GM19239 (cell line): ENCODE measurements at regions not wholly inside any gene's neighbourhood (a gene's known extent, or its start where the extent isn't known, plus 50 kb on each side); places are given as distances from the start of the nearest gene placed in this dataset.
"Not testable (repeated sequence)": the region's sequence is repeated elsewhere in the genome, so short reads cannot be mapped to it uniquely, and the experiment has no call there.

Source experiments
- DNase-seq: peaks from one replicate; pipeline ENCODE4 v3.0.0; 2011; ENCODE audit warnings: low spot score; ENCODE audit not compliant: insufficient read length
- FAIRE-seq: peaks from 2 replicates; lab custom pipeline; 2011; peaks lifted over from hg19 to GRCh38; lab: Jason Lieb, UNC

DNA sequence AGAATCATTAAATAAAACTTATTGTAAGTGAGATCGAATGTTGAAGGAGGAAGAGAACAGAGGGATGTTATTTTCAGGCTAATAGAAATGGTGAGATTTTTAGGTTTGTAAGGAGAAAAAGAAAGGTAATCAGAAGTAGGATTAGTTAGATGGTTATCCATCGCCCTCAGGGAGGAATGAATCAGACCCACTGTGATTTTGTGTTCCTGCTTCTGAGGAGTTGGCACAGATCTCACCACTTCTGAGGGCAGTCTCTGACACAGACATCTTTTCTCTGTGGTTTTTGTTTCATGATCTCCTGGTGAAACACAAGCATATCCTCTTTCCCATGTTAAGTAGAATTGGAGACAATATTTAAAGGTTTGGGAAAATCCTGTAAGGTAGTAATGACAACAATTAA is 1083.2 kb upstream of the AMELY start:
- DNase-seq: not testable (repeated sequence)

DNA sequence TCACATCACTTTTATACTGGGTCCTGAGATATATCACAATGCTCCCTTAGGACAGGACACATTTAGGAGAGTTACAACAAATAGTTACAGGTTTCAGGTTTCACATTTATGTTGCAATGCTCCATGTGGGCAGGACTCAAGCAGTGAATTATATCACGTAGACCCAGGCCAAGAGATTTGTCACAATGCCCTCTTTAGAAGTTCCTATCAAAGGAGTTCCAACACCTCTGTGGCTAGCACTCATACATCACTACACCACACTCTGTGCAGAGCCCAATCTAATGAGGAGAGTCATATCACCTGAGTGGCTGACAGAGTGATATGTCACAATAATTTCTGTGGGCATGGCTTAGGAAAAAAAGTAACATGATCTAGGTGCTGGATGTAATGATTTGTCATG is 1068.2 kb upstream of the AMELY start:
- no peak for FAIRE-seq

More for the DNA sequence above, 1083.2 kb upstream of the AMELY start:
- FAIRE-seq: not testable (repeated sequence)

DNA sequence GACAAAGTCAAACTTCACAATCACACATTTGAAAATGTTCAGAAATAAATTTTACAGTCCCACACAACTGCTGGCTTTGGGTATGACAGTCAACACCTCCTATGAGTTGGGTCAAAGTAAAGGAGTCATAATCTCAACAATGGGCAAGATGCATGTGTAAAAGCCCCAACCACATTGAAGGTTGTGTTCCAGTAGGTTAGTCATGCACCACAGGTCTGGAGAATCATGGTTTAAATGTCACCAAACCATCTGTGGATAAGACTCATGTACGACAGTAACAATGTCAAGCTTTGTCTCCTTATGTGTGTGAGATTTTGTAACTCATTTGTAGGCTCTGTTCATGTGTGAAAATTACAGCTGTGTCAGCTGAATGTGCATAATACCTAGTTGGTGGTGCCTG is 1065.7 kb upstream of the AMELY start:
- FAIRE-seq (no peak), DNase-seq (no peak)

More for the DNA sequence above, 1068.2 kb upstream of the AMELY start:
- no peak for DNase-seq

DNA sequence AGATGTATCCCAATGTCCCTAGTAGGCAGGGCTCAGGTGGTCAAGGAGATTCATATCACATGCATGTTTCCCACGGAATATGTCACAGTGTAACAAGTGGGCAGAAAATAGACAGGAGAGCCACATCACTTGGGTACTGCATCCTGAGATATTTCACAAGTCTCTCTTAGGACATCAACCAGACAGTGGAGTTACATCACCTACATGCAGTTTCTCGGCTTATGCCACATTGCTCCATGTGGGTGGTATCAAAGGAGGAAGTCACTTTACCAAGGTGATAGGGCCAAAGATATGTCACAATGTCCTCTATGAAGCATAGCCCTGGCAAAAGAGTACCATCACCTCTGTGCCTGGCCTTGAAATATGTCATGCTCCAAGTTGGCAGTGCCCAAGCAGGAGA is 1056.7 kb upstream of the AMELY start:
- DNase-seq (no peak), FAIRE-seq (no peak)

DNA sequence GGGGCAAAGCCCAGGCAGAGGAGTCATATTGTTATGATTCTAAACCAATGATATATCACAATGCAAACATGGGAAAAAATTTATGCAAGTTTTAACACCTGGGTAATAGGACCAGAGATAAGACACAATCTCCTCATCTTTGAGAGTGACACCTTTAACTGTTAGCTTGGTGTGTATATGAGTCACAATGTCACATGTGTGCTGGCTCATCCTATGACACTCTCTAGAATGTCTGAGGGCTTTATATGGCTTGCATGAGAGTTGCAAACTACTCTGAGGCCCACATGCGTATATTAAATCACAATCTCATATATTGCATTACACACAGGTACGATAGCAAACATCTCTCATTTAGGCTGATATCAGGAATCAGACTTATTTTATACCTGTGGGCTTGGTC is 1055.4 kb upstream of the AMELY start:
- FAIRE-seq (no peak), DNase-seq (no peak)

DNA sequence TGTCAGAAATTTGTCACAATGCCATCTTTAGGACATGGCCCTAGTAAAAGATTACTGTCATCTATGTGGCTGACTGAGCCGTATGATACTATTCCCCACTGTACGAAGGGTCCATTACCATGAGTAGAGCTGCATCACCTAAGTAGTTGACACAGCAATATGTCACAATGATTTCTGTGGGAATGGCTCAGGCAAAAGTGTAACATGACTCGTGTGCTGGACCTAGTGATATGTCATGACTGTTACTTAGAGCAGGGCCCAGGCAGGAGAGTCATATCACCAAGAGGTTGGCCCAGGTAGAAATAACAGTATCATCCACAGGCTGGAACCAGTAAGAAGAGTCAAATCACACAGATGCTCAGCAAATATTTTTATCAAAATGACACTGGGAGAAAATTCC is 1051.8 kb upstream of the AMELY start:
- no peak for DNase-seq
- no peak for FAIRE-seq

DNA sequence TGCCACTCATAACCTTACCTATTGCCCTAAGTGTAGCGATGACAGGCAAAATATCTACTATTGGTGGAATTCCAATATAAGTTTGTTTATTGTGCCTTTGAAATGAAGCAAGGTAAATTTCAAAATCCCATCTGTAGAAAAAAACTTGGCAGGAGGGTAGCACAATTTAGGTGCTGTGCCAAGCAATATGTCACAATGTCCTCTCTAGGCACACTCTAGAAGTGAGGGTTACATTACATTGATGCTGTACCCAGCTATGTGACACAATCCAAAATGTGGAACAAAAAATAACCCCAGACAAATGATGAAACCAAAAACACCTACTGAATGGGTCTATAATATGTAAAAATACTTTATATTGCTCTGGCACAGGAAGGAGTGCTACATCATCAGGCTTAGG is 1050.8 kb upstream of the AMELY start:
- DNase-seq (no peak), FAIRE-seq (no peak)

DNA sequence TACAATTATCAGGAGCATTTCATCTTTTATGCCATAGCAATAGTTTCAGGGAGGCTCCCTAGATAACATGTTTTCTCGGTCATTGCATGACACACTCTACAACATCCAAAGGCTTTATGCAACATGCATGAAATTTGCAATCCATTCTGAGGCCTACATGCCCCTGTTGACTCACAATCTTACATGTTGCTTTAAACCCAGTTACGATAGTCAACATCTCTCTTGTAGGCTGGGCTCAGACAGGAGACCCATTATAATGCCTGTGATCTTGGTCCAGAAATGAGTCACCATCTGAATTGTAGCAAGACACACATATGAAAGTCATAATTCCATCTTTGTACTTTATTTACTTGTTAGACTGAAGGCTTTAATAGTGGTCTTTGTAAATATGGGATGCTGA is 1050.3 kb upstream of the AMELY start:
- no peak for DNase-seq
- FAIRE-seq: no peak

DNA sequence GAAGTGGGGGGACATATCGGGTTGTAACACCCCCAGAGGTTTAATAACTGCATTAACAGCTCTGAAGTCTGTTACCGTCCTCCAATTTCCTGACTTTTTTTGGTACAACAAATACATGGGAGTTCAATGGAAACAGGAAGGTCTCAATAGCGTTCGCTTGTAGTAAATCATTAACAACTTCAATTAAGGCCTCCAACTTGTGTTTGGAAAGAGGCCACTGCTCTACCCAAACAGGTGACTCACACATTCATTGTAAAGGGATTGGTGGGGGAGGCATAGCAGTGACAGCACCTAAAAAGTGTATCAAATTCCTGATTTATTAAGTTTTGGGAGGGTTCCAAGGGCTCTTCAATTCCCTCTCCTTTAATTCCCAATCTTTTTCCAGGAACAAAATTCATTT is 1046.2 kb upstream of the AMELY start:
- DNase-seq: no peak
- no peak for FAIRE-seq

DNA sequence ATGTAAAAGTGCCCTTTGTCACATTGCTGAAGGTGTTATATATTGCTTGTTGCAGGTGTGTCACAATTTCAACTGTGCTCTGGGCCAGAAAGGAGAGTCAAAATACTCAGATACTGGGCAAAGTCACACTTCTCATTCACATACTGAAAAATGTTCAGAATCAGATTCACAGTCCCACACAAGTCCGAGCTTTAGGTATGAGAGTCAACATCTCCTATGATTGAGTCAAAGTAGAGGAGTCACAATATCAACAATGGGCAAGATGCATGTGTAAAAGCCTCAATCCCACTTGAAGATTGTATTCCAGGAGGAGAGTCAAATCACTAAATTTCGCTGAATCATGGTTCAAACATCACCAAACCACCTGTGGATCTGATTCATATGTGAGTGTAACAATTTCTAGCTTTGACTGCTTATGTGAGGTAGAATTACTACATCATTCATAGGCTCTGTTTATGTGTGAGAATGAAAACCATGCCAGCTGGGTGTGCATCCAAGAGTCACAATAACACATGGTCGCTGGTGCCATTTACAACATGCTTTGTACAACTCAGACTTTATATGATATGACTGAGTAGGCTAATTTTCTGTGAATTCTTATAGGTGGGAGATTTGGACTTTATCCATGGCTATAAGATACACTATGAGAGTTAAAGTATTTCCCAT is 1039.8 kb upstream of the AMELY start:
- no peak for FAIRE-seq
- DNase-seq: no peak

DNA sequence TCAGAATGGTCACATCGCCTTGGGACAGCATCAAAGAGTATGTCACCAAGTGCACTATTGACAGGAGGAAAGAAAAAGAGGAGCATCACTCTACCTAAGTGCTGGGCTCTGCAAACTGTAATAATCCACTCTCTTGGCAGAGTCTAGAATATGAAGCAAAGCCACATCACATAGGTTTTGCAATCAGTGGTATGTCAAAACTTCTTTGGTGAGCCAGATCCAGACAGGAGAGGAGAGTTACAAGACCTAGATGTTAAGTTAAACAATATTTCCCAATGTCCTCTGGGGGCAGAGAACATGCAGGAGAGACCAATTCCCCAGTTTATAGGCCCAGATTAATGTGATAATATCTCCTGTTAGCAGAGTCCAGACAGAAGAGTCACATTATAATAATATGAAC is 1032.6 kb upstream of the AMELY start:
- FAIRE-seq: no peak

DNA sequence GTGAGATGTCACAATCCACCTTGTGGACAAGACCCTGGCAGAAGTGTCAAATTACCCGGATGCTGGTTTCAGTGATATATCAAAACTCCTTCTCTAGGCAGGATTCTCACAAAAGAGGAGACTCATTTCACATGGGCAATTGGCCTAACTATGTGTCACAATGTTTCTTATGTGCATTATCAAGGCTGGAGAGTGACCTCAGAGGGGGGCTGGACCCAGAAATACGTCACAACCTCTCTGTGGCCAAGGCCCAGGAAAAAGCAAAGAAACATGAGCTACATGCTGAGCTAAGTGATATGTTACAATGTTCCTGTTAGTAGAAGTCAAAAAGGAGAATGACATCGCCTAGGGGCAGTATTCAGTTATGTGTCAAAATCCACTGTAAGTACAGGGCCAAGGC is 1031.2 kb upstream of the AMELY start:
- no peak for FAIRE-seq

More for the DNA sequence above, 1032.6 kb upstream of the AMELY start:
- no peak for DNase-seq

DNA sequence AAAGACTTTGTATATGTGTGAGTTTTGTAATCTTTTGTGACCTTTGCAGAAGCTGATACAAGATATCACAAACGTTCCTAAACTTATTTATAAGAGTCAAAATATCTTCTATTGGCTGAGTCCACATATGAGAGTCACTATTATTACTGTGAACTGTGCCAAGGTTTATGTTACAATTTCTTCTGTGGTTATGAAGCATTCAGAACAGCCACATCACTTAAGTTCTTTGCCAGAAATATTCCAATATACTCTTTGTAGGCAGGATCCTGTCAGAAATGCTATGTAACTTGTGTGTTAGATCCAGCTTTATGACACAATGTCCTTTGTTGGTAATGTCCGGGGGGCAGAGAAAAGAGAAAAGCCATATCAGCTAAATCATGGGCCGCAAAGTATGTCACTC is 1030.3 kb upstream of the AMELY start:
- no peak for DNase-seq
- FAIRE-seq: no peak

More for the DNA sequence above, 1031.2 kb upstream of the AMELY start:
- DNase-seq: no peak

DNA sequence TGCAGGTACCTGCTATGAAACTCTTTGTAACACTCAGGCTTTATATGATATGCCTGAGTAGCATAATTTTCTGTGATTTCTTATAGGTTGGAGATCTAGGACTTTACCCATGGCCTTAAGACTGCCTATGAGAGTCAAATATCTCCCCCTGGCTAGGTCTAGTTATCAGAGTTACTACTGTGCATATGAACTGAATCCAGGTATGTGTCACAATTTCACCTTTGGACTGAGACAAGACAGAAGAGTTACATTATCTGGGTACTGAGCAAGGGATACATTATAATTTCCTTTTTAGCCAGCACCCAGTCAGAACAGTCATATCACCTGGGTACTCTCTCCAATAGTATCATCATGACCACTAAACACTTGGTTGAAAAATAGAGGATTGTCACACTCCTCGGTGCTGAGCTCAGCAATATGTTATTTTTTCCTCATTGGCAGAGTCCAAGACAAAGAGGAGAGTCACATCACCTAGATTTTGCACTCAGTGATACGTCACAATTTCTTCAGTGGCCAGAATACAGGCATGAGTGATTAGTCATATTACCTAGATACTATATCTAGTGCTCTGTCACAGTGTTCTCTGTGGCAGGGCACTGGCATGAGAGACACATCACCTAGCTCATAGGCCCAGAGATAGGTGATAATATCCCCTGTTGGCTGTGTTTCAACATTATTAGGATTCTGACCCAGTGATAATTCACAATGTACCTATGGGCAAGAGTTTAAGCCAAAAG is 1027.6 kb upstream of the AMELY start:
- DNase-seq (no peak), FAIRE-seq (no peak)

DNA sequence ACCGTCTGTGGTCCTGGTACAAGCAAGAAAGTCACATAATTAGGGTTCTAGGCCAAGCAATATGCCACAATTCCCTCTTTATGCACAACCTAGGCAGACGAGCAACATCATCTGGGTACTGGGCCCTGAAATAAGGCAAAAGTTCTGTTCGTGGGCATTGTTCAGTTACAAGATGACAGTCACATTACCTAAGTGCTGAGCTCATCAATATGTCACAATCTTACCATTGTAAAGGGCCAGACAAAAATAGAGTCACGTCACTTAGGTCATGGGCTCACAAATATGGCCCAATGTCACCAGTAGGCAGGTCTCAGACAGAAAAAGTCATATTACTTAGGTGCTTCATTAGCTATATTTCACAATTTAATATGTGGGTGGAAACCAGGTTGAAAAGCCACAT is 1025.3 kb upstream of the AMELY start:
- FAIRE-seq: no peak

DNA sequence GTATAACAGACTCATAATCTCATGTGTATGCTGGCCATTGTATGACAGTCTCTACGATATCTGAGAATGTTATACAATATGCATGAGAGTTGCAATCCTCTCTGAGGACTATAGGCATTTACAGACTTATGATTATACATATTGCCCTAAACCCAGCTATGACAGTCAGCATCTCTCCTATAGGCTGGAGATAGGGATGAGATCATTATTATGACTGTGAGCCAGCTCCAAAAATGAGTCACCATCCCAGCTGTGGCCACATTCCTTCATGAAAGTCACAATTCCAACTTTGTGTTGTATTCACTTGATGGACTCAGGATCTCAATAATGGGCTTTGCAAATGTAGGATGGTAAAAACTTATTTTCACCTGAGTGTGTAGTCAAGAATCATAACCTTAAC is 1024.5 kb upstream of the AMELY start:
- FAIRE-seq: no peak
- DNase-seq: no peak

More for the DNA sequence above, 1025.3 kb upstream of the AMELY start:
- no peak for DNase-seq

DNA sequence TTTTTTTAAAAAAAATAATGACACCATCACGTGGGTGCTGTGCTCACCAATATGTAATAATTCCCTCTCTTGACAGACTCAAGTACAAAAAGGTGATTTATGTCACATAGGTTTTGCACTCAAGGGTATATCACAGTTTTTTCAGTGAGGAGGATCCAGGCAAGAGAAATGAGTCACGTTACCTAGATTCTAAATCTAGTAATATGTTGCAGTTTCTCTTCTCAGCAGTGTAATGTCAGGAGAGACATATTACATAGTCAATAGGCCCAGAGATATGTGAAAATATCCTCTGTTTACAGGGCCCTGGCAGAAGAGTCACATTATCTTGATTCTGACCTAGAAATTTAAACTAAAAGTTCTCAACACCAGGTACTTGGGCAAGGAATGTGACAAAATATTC is 1024.1 kb upstream of the AMELY start:
- DNase-seq (no peak), FAIRE-seq (no peak)

DNA sequence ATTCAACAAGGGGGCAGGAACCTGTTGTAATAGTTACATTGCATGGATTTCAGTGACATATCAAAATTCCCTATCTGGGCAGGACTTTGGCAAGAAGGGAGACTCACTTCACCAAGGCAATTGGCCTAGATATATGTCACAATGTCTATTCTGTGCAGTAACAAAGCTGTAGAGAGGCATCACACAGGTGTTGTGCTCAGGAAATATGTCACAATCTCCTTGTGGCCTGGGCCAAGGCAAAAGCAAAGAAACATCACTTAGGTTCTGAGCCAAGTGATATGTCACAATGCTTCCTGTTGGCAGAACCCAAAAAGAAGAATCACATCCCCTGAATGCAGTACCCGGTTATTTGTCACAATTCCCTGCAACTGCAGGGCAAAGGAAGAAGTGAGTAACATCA is 1020.9 kb upstream of the AMELY start:
- FAIRE-seq (no peak), DNase-seq (no peak)

DNA sequence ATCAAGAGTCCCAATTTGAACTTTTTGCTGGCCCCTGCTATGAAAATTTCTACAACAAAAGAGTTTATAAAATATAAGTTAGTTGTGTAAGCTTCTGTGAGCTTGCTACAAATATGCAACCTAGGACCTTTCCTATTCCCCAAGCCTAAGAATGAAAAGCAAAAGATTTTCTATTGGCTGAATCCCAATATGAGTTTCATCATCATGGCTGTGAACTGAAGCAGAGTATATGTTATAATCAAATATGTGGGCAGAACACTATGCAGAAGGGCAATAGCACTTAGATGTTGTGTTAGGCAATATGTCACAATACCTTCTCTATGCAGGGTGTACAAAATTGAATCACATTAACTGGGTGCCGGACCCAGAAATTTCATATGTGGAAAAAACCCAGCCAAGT is 1018.3 kb upstream of the AMELY start:
- DNase-seq (no peak), FAIRE-seq (no peak)

DNA sequence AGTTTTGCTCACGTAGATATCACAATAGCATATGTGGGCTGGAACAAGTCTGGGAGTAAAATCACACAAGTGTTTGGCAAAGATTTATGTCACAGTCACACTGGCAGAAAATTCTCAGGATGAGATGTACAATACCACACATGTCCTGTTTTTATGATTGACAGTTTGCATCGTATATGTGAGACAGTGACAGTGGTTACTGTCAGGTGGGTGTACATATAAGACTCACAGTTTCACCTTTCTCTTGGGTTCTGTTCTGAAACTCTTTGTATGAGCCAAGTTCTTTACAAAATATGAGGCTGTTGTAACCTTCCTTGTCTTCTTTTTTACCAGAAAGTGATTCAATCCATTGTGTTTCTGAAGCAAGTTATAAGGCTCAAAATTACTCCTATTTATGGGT is 1012.5 kb upstream of the AMELY start:
- no peak for FAIRE-seq

DNA sequence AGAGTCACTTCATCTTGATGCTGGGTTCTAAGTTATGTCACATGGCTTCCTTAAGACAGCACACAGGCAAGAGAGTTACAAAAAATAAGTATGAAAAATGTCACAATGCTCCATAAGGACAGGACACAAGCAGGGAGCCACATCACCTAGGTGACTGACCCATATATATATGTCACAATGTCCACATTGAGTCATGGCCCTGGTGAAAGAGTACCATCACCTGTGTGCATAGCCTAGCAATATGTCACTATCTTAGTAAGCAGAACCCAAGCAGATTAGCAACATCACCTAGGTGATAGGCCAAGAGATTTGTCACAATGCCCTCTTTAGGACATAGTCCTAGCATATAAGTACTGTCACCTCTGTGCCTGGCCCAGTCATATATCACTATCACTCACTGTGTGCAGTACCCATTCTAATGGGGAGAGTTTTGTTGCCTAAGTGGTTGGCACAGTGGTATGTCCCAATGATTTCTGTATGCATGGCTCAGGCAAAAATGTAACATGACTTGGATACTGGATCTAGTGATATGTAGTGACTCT is 1012.0 kb upstream of the AMELY start:
- DNase-seq (no peak), FAIRE-seq (no peak)

More for the DNA sequence above, 1012.5 kb upstream of the AMELY start:
- no peak for DNase-seq

DNA sequence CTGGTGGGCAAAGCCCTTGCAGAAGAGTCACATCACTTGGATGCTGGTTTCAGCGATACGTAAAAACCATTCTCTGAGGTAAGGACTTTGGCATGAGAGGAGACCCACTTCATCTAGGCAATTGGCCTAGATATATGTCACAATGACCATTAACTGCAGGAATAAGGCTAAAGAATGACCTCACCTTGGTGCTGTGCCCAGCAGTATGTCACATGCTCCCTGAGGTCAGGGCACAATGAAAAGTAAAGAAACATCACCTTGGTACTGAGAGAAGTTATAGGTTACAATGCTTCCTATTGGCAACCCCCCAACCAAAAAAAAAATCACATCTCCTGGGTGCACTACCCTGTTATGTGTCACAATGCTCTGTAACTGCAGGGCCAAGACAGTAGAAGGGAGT is 1008.8 kb upstream of the AMELY start:
- no peak for FAIRE-seq
- DNase-seq: no peak
